GM12872 (cell line): ENCODE measurements at regions not wholly inside any gene's neighbourhood (a gene's known extent, or its start where the extent isn't known, plus 50 kb on each side); places are given as distances from the start of the nearest gene placed in this dataset.
A peak's percentile ranks its signal among the peaks of the same experiment; 100 is the strongest.

ENCODE experiments used
- TF ChIP-seq, protein P1 (sequence below): IDR thresholded peaks from 3 replicates; pipeline ENCODE4 v1.5.1; 2011; ENCODE audit warnings: low read depth, mild to moderate bottlenecking, low read length, moderate library complexity; ENCODE audit not compliant: insufficient read depth

DNA sequence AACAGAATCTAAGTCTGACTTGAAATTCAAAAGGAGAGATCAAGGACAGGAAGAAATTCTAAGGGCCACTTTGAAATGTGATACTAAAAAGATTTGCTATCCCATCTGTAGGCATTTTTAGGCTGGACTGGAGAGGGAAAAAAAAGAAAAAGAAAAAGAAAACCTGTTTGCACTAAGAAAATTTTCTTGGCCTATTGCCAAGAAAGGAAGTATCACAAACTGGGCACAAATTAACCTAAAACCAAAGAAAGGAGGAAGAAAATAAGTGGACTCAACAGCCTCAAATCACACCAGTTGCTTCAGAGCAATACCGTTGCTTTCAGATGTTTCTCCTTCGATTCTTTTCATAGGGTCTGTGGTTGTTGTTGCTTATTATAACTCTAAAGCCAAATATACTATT, 287.9 kb upstream of the VRK2 start:
- TF ChIP-seq, protein P1, sequence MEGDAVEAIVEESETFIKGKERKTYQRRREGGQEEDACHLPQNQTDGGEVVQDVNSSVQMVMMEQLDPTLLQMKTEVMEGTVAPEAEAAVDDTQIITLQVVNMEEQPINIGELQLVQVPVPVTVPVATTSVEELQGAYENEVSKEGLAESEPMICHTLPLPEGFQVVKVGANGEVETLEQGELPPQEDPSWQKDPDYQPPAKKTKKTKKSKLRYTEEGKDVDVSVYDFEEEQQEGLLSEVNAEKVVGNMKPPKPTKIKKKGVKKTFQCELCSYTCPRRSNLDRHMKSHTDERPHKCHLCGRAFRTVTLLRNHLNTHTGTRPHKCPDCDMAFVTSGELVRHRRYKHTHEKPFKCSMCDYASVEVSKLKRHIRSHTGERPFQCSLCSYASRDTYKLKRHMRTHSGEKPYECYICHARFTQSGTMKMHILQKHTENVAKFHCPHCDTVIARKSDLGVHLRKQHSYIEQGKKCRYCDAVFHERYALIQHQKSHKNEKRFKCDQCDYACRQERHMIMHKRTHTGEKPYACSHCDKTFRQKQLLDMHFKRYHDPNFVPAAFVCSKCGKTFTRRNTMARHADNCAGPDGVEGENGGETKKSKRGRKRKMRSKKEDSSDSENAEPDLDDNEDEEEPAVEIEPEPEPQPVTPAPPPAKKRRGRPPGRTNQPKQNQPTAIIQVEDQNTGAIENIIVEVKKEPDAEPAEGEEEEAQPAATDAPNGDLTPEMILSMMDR, result no peak

DNA sequence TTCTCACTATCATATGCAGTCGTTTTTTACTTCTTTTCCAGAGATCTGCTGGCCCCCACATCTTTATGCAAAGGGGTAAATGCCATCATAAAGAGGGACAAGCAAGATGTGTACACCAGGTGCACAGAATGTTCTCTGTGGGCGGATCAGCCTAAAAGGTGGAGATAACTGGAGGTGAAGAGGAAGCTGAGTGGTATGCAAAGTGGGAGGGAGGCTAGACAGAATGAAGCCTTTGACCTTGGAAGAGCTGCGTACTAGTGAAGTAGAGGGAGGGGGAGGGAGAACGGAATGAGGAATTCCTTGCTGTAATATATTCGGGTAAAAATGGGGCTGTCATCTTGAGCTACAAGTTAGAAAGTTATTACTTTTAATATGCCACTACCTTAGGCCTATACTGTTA, 287.5 kb upstream of the VRK2 start:
- TF ChIP-seq, protein P1, result no peak

DNA sequence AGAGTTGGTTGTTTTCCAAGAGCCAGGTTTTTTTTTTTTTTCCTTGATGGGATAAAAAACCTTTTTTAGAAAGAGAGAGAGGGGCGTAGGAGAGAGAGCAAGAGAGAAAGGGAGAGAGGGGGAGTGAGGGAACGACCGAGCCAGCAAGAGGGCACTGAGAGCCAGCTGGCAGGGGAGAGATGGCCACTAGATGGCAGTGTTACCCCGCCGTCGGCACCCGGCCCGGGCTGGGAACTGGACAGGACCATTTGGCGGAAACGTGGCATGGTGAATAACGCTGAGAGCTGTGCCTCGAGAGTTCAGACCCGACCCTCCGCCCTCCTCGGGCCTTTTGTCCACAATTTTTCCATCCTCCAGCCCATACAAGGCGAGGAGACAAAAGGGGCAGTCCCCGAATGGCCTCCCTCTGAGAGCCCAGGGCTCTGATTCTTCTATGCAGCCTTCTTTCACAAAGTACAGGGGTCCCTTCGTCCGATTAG, 286.7 kb upstream of the VRK2 start:
- TF ChIP-seq, protein P1, result peak; percentile 92

DNA sequence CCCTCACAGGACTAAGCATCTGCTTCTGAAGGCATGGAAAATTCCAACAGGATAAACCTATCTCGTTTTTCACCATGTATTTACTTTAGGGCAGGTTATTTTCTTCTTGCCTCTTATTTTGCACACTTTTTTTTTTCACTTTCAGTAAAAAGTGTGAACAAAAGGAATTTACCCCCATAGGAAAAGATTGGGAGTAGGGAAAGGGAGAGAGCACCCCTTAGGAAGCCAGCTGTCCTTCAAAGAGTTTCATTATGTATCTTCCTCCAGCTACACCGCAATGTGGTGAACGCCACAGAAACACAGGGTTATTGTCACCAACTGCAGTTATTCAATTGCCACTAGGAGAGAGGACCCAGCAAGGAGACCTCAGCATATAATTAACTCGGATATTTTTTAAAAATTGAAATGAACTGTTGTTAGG, 286.2 kb upstream of the VRK2 start:
- TF ChIP-seq, protein P1, result peak; percentile 18; the same call in 1 of the 3 replicates

DNA sequence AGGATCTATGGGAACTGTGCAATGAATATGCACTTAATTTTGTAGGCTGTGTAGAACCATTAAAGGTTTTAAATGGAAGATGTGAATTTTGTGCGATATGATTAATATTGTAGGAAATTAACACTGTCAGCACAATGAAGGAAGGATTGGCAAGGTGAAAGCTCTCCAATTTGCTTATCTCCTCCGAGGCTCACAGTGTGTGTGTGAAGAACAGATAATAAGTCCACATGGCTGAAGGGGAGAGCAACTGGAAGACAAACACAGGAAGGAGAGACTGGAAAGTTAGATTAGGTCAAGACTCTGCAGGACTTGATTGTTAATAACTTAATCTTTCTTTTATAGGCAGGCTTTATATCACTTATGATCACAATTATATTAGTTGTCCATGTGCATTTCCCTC, 269.7 kb upstream of the VRK2 start:
- TF ChIP-seq, protein P1, result no peak

DNA sequence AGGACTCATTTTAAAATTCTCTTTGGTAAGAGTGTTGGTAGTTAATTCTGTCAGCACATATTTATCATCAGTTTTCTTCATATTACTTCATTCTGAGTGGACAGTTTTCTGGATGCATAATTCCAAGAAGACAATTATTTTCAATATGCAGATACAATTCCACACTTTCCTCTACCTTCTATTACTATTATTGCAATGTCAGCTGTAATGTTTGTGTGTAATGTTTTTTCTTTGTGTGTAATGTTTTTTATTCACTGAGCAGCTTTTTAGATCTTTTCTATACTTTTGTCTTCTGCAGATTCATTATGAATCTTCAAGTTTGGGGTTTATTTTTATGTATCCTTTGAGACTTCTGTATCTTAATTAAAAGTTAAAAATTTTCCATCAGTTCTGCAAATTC, 264.0 kb upstream of the VRK2 start:
- TF ChIP-seq, protein P1, result no peak

DNA sequence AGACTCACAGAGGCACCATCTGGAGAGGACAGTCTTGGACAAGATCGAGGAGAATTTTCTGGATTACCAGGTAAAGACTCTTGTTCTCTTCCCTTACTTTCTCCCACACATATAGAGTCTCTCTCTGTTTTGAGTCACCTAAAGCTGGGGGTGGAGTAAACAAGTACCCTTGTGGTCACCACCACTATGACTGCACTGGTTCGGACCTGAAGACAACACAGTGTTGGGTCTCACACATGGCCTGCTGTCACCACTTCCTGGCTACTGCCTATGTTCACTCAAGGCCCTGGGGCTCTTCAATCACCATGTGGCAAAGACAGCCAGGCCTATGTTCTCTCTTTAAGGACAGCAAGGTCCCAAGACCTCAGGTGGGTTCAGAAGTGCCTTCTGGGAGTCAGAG, 253.3 kb upstream of the VRK2 start:
- TF ChIP-seq, protein P1, result no peak
